IPS-20b (cell line): ENCODE measurements at regions not wholly inside any gene's neighbourhood (a gene's known extent, or its start where the extent isn't known, plus 50 kb on each side); places are given as distances from the start of the nearest gene placed in this dataset.

ENCODE experiments used
- H3K27ac ChIP-seq: one replicate; pipeline ENCODE4 v1.5.1; 2013; ENCODE audit warnings: low read length
- H3K27me3 ChIP-seq: 2 replicates; pipeline ENCODE4 v1.6.1; 2013; ENCODE audit warnings: mild to moderate bottlenecking, low read length, inconsistent platforms; ENCODE audit not compliant: insufficient read depth
- H3K36me3 ChIP-seq: 2 replicates; pipeline ENCODE4 v1.6.1; 2013; ENCODE audit warnings: low read depth, mild to moderate bottlenecking, inconsistent platforms, low read length, moderate library complexity; ENCODE audit not compliant: insufficient read depth
- H3K4me1 ChIP-seq: 2 replicates; pipeline ENCODE4 v1.6.1; 2013; ENCODE audit warnings: mild to moderate bottlenecking, control low read depth, inconsistent platforms, low read length, moderate library complexity; ENCODE audit not compliant: insufficient read depth
- H3K4me3 ChIP-seq: 2 replicates; pipeline ENCODE4 v1.5.1; 2013; ENCODE audit warnings: mild to moderate bottlenecking, low read length, inconsistent platforms
- H3K9ac ChIP-seq: 2 replicates; pipeline ENCODE4 v1.6.1; 2013; ENCODE audit warnings: low read depth, mild to moderate bottlenecking, inconsistent platforms, low read length, moderate library complexity
- H3K9me3 ChIP-seq: 2 replicates; pipeline ENCODE4 v1.6.1; 2013; ENCODE audit warnings: mild to moderate bottlenecking, low read depth, low read length, inconsistent platforms; ENCODE audit not compliant: insufficient read depth

GRCh38 chr3:176785171-176785570 is 412.1 kb downstream of the TBL1XR1 start:
- H3K27me3 ChIP-seq: no peaks in the 10 kb centered on the region
- H3K4me3 ChIP-seq: no peak overlapping the region
- no peaks in the 10 kb centered on the region for H3K9me3 ChIP-seq
- H3K4me1 ChIP-seq: peaks cover 11% of the 10 kb centered on the region; the same call in 1 of the 2 replicates
- H3K36me3 ChIP-seq: no peaks in the 10 kb centered on the region
- no peak overlapping the region for H3K27ac ChIP-seq
- H3K9ac ChIP-seq: no peak overlapping the region

- H3K4me3 ChIP-seq: no peak overlapping the region
- no peaks in the 10 kb centered on the region for H3K9me3 ChIP-seq
- no peak overlapping the region for H3K9ac ChIP-seq
- no peaks in the 10 kb centered on the region for H3K36me3 ChIP-seq
- no peaks in the 10 kb centered on the region for H3K27me3 ChIP-seq
- H3K4me1 ChIP-seq: peaks cover 13% of the 10 kb centered on the region; the same call in 1 of the 2 replicates
- H3K27ac ChIP-seq: no peak overlapping the region
Observed at GRCh38 chr3:176780766-176781165, 416.5 kb downstream of the TBL1XR1 start.

- Histone ChIP-seq H3K9me3 (peaks cover 16% of the 10 kb centered on the region), H3K36me3 (no peaks in the 10 kb centered on the region), H3K27me3 (no peaks in the 10 kb centered on the region), H3K4me3 (no peak overlapping the region), H3K4me1 (peaks cover 13% of the 10 kb centered on the region; the same call in 1 of the 2 replicates), H3K27ac (no peak overlapping the region), H3K9ac (no peak overlapping the region)
Observed at GRCh38 chr3:176776622-176777175, 420.6 kb downstream of the TBL1XR1 start.

GRCh38 chr3:176769547-176770190 is 427.6 kb downstream of the TBL1XR1 start:
- Histone ChIP-seq H3K27ac (no peak overlapping the region), H3K4me3 (no peak overlapping the region), H3K9me3 (peaks cover 16% of the 10 kb centered on the region), H3K4me1 (no peaks in the 10 kb centered on the region), H3K27me3 (no peaks in the 10 kb centered on the region), H3K36me3 (no peaks in the 10 kb centered on the region), H3K9ac (no peak overlapping the region)

GRCh38 chr3:176767385-176767784 is 429.9 kb downstream of the TBL1XR1 start:
- H3K4me3 ChIP-seq: no peak overlapping the region
- H3K9ac ChIP-seq: no peak overlapping the region
- H3K27me3 ChIP-seq: no peaks in the 10 kb centered on the region
- H3K27ac ChIP-seq: no peak overlapping the region
- H3K4me1 ChIP-seq: no peaks in the 10 kb centered on the region
- no peaks in the 10 kb centered on the region for H3K9me3 ChIP-seq
- no peaks in the 10 kb centered on the region for H3K36me3 ChIP-seq

GRCh38 chr3:176766862-176767261 is 430.4 kb downstream of the TBL1XR1 start:
- Histone ChIP-seq H3K27me3 (no peaks in the 10 kb centered on the region), H3K36me3 (no peaks in the 10 kb centered on the region), H3K27ac (no peak overlapping the region), H3K4me3 (no peak overlapping the region), H3K9me3 (no peaks in the 10 kb centered on the region), H3K9ac (no peak overlapping the region), H3K4me1 (no peaks in the 10 kb centered on the region)

GRCh38 chr3:176765382-176765900 is 431.8 kb downstream of the TBL1XR1 start:
- no peak overlapping the region for H3K9ac ChIP-seq
- no peaks in the 10 kb centered on the region for H3K27me3 ChIP-seq
- no peaks in the 10 kb centered on the region for H3K9me3 ChIP-seq
- no peak overlapping the region for H3K27ac ChIP-seq
- no peak overlapping the region for H3K4me3 ChIP-seq
- H3K4me1 ChIP-seq: no peaks in the 10 kb centered on the region
- H3K36me3 ChIP-seq: no peaks in the 10 kb centered on the region

- H3K4me1 ChIP-seq: no peaks in the 10 kb centered on the region
- H3K27ac ChIP-seq: no peak overlapping the region
- H3K9ac ChIP-seq: no peak overlapping the region
- H3K36me3 ChIP-seq: no peaks in the 10 kb centered on the region
- no peaks in the 10 kb centered on the region for H3K9me3 ChIP-seq
- H3K4me3 ChIP-seq: no peak overlapping the region
- no peaks in the 10 kb centered on the region for H3K27me3 ChIP-seq
Observed at GRCh38 chr3:176759815-176760506, 437.3 kb downstream of the TBL1XR1 start.

- H3K27ac ChIP-seq: no peak overlapping the region
- no peak overlapping the region for H3K9ac ChIP-seq
- no peak overlapping the region for H3K4me3 ChIP-seq
- no peaks in the 10 kb centered on the region for H3K27me3 ChIP-seq
- no peaks in the 10 kb centered on the region for H3K9me3 ChIP-seq
- H3K4me1 ChIP-seq: no peaks in the 10 kb centered on the region
- H3K36me3 ChIP-seq: no peaks in the 10 kb centered on the region
Observed at GRCh38 chr3:176757429-176757828, 439.9 kb downstream of the TBL1XR1 start.

GRCh38 chr3:176755977-176756376 is 441.3 kb downstream of the TBL1XR1 start:
- no peak overlapping the region for H3K4me3 ChIP-seq
- H3K27ac ChIP-seq: no peak overlapping the region
- no peaks in the 10 kb centered on the region for H3K27me3 ChIP-seq
- H3K4me1 ChIP-seq: no peaks in the 10 kb centered on the region
- no peaks in the 10 kb centered on the region for H3K36me3 ChIP-seq
- H3K9ac ChIP-seq: no peak overlapping the region
- H3K9me3 ChIP-seq: no peaks in the 10 kb centered on the region

GRCh38 chr3:176755552-176755951 is 441.7 kb downstream of the TBL1XR1 start:
- no peaks in the 10 kb centered on the region for H3K27me3 ChIP-seq
- no peak overlapping the region for H3K9ac ChIP-seq
- H3K36me3 ChIP-seq: no peaks in the 10 kb centered on the region
- H3K27ac ChIP-seq: no peak overlapping the region
- H3K4me3 ChIP-seq: no peak overlapping the region
- H3K9me3 ChIP-seq: no peaks in the 10 kb centered on the region
- H3K4me1 ChIP-seq: no peaks in the 10 kb centered on the region

GRCh38 chr3:176741664-176742047 is 455.6 kb downstream of the TBL1XR1 start:
- H3K9me3 ChIP-seq: no peaks in the 10 kb centered on the region
- H3K9ac ChIP-seq: no peak overlapping the region
- no peaks in the 10 kb centered on the region for H3K36me3 ChIP-seq
- H3K27me3 ChIP-seq: no peaks in the 10 kb centered on the region
- no peaks in the 10 kb centered on the region for H3K4me1 ChIP-seq
- no peak overlapping the region for H3K27ac ChIP-seq
- H3K4me3 ChIP-seq: no peak overlapping the region
